Hepatocyte (in vitro differentiated cells): ENCODE measurements at regions not wholly inside any gene's neighbourhood (a gene's known extent, or its start where the extent isn't known, plus 50 kb on each side); places are given as distances from the start of the nearest gene placed in this dataset.

ENCODE experiments used
- DNase-seq: peaks from one replicate; pipeline ENCODE4 v3.0.0-alpha.2; 2016; ENCODE audit warnings: low spot score
- H2AFZ ChIP-seq: fragments of 200-600 bp; sonication (generic); 2 replicates; pipeline ENCODE4 v1.6.0; 2016; ENCODE audit warnings: antibody characterized with exemption, mild to moderate bottlenecking
- H3K27ac ChIP-seq: fragments of 200-600 bp; sonication (generic); 2 replicates; pipeline ENCODE4 v1.5.1; 2016; ENCODE audit warnings: mild to moderate bottlenecking
- H3K27me3 ChIP-seq: fragments of 200-600 bp; sonication (generic); 2 replicates; pipeline ENCODE4 v1.6.1; 2016
- H3K36me3 ChIP-seq: fragments of 200-600 bp; sonication (generic); replicated peaks from 2 replicates; pipeline ENCODE4 v1.5.1; 2016; ENCODE audit warnings: low read depth; ENCODE audit not compliant: insufficient read depth
- H3K4me1 ChIP-seq: fragments of 200-600 bp; sonication (generic); 2 replicates; pipeline ENCODE4 v1.5.1; 2016; ENCODE audit warnings: mild to moderate bottlenecking, moderate library complexity; ENCODE audit not compliant: insufficient read depth
- H3K4me2 ChIP-seq: fragments of 200-600 bp; sonication (generic); 2 replicates; pipeline ENCODE4 v1.6.0; 2016
- H3K4me3 ChIP-seq: fragments of 200-600 bp; sonication (generic); 2 replicates; pipeline ENCODE4 v1.5.1; 2016; ENCODE audit warnings: mild to moderate bottlenecking
- H3K79me2 ChIP-seq: fragments of 200-600 bp; sonication (generic); 2 replicates; pipeline ENCODE4 v1.6.0; 2017; ENCODE audit warnings: mild to moderate bottlenecking
- H3K9me2 ChIP-seq: fragments of 200-600 bp; sonication (generic); replicated peaks from 2 replicates; pipeline ENCODE4 v1.6.0; 2017; ENCODE audit warnings: mild to moderate bottlenecking; ENCODE audit not compliant: insufficient read depth
- H3K9me3 ChIP-seq: fragments of 200-600 bp; sonication (generic); 2 replicates; pipeline ENCODE4 v1.5.1; 2016; ENCODE audit warnings: low read depth, mild to moderate bottlenecking
- H4K20me1 ChIP-seq: fragments of 200-600 bp; sonication (generic); 2 replicates; pipeline ENCODE4 v1.6.0; 2016; ENCODE audit warnings: mild to moderate bottlenecking; ENCODE audit not compliant: insufficient read depth, poor library complexity, severe bottlenecking
- CTCF ChIP-seq: fragments of 200-600 bp; sonication (generic); IDR thresholded peaks from 2 replicates; pipeline ENCODE4 v1.5.1; 2016; ENCODE audit warnings: antibody characterized with exemption, mild to moderate bottlenecking; ENCODE audit not compliant: poor library complexity
- EZH2 ChIP-seq: fragments of 200-600 bp; sonication (generic); IDR thresholded peaks from 2 replicates; pipeline ENCODE4 v1.6.1; 2016; ENCODE audit warnings: antibody characterized with exemption, mild to moderate bottlenecking, borderline replicate concordance
- EZH2phosphoT487 ChIP-seq: fragments of 200-600 bp; sonication (generic); IDR thresholded peaks from one replicate; pipeline ENCODE4 v1.6.1; 2018; ENCODE audit warnings: antibody characterized with exemption, mild to moderate bottlenecking, low read depth, moderate library complexity; ENCODE audit not compliant: unreplicated experiment, severe bottlenecking
- WGBS: methylation state at CpG from one replicate; pipeline ENCODE4 v1.1.6; 2016; ENCODE audit warnings: low lambda C conversion rate; ENCODE audit errors: missing lambda C conversion rate; 5-methylcytosine and 5-hydroxymethylcytosine counted together

GRCh38 chr10:54908019-54908418 is 107.0 kb upstream of the PCDH15 start:
- no peak overlapping the region for H3K4me2 ChIP-seq
- no peak overlapping the region for H3K4me3 ChIP-seq
- H3K79me2 ChIP-seq = no peaks in the 10 kb centered on the region
- H3K27ac ChIP-seq = no peak overlapping the region
- H3K4me1 ChIP-seq = no peaks in the 10 kb centered on the region
- no peak for TF ChIP-seq EZH2
- TF ChIP-seq EZH2phosphoT487 = no peak
- TF ChIP-seq CTCF = no peak
- H3K27me3 ChIP-seq = no peaks in the 10 kb centered on the region
- no peaks in the 10 kb centered on the region for H4K20me1 ChIP-seq
- no peaks in the 10 kb centered on the region for H3K9me3 ChIP-seq
- H3K36me3 ChIP-seq = no peaks in the 10 kb centered on the region
- DNase-seq = no peak
- 89% methylated on average over 3 of the region's 3 CpGs for WGBS
- H3K9me2 ChIP-seq = no peaks in the 10 kb centered on the region
- no peak overlapping the region for H2AFZ ChIP-seq

GRCh38 chr10:54906940-54907339 is 105.9 kb upstream of the PCDH15 start:
- no peak for DNase-seq
- Histone ChIP-seq H3K9me3 (no peaks in the 10 kb centered on the region), H3K36me3 (no peaks in the 10 kb centered on the region), H3K4me1 (no peaks in the 10 kb centered on the region), H2AFZ (no peak overlapping the region), H3K27ac (no peak overlapping the region), H3K9me2 (no peaks in the 10 kb centered on the region), H3K4me2 (no peak overlapping the region), H3K79me2 (no peaks in the 10 kb centered on the region), H3K27me3 (no peaks in the 10 kb centered on the region), H4K20me1 (no peaks in the 10 kb centered on the region), H3K4me3 (no peak overlapping the region)
- no peak for TF ChIP-seq EZH2
- TF ChIP-seq CTCF = no peak
- no peak for TF ChIP-seq EZH2phosphoT487

- Histone ChIP-seq H3K4me3 (no peak overlapping the region), H3K79me2 (no peaks in the 10 kb centered on the region), H3K9me2 (no peaks in the 10 kb centered on the region), H3K4me1 (no peaks in the 10 kb centered on the region), H3K4me2 (no peak overlapping the region), H2AFZ (no peak overlapping the region), H3K27ac (no peak overlapping the region), H4K20me1 (no peaks in the 10 kb centered on the region), H3K36me3 (no peaks in the 10 kb centered on the region), H3K9me3 (no peaks in the 10 kb centered on the region), H3K27me3 (no peaks in the 10 kb centered on the region)
- DNase-seq = no peak
- no peak for TF ChIP-seq EZH2
- 58% methylated on average over 2 of the region's 2 CpGs for WGBS
Observed at GRCh38 chr10:54905578-54906192, 104.7 kb upstream of the PCDH15 start.

GRCh38 chr10:54904833-54905232 is 103.8 kb upstream of the PCDH15 start:
- TF ChIP-seq EZH2phosphoT487 (no peak), EZH2 (no peak), CTCF (no peak)
- Histone ChIP-seq H3K4me1 (no peaks in the 10 kb centered on the region), H2AFZ (no peak overlapping the region), H3K4me2 (no peak overlapping the region), H3K27me3 (no peaks in the 10 kb centered on the region), H4K20me1 (no peaks in the 10 kb centered on the region), H3K4me3 (no peak overlapping the region), H3K27ac (no peak overlapping the region), H3K9me2 (no peaks in the 10 kb centered on the region), H3K9me3 (no peaks in the 10 kb centered on the region), H3K79me2 (no peaks in the 10 kb centered on the region), H3K36me3 (no peaks in the 10 kb centered on the region)
- 86% methylated on average over 1 of the region's 1 CpG for WGBS
- no peak for DNase-seq
